Lower leg skin (tissue), 4 donors: ENCODE measurements at regions not wholly inside any gene's neighbourhood (a gene's known extent, or its start where the extent isn't known, plus 50 kb on each side); places are given as distances from the start of the nearest gene placed in this dataset.

Experiments used
- DNase-seq, 2 donors: peaks; one replicate each; pipeline ENCODE4 v3.0.0-alpha.2; 2019; ENCODE audit warnings: low spot score in 2 of 2
- H3K4me3 ChIP-seq: fragments of 200-600 bp; sonication (generic); 2 replicates; pipeline ENCODE4 v1.5.1; 2017; ENCODE audit warnings: mild to moderate bottlenecking, low read depth; ENCODE audit not compliant: poor library complexity, severe bottlenecking
- CTCF ChIP-seq, 3 donors: fragments of 450-650 bp; IDR thresholded peaks; one replicate each; pipeline ENCODE4 v1.5.1; 2016; ENCODE audit warnings: antibody characterized with exemption in 3 of 3, mild to moderate bottlenecking in 3 of 3, moderate library complexity in 2 of 3
- POLR2A ChIP-seq, 2 donors: fragments of 450-650 bp; IDR thresholded peaks; one replicate each; pipeline ENCODE4 v1.6.1; 2016 to 2017; ENCODE audit warnings: antibody characterized with exemption in 2 of 2, mild to moderate bottlenecking in 1 of 2, moderate library complexity in 1 of 2
- WGBS, 2 donors: methylation state at CpG; one replicate each; pipeline ENCODE4 v1.1.5; 2018; 5-methylcytosine and 5-hydroxymethylcytosine counted together
- intact Hi-C: fragments of 100-400 bp; cut with DNase I; formaldehyde crosslinking; loops from one replicate; pipeline ENCODE4 v1.15.0; 2023; ENCODE audit warnings: low total_unique reads

- TF ChIP-seq POLR2A (IDR thresholded peaks at IDR 0.05), result no peak
- no peak for TF ChIP-seq CTCF (IDR thresholded peaks at IDR 0.05)
- no peak for DNase-seq
- intact Hi-C loops, result no loop called here
- H3K4me3 ChIP-seq, result no peak overlapping the region
- 73 to 80% methylated on average over 2 of the region's 2 CpGs for WGBS, 2 donors
Observed at GRCh38 chr12:31869972-31870371, 89.2 kb upstream of the RESF1 start.

- no peak overlapping the region for H3K4me3 ChIP-seq
- intact Hi-C loops, result no loop called here
- 15 to 20% methylated on average over 2 of the region's 2 CpGs for WGBS, 2 donors
- DNase-seq, result no peak
- TF ChIP-seq POLR2A (IDR thresholded peaks at IDR 0.05) (no peak), CTCF (IDR thresholded peaks at IDR 0.05) (no peak)
Observed at GRCh38 chr12:31868965-31869364, 90.2 kb upstream of the RESF1 start.

GRCh38 chr12:31867292-31867691 lies 91.9 kb upstream of the RESF1 start:
- intact Hi-C loops, result no loop called here
- H3K4me3 ChIP-seq, result no peak overlapping the region
- TF ChIP-seq CTCF (IDR thresholded peaks at IDR 0.05) (no peak), POLR2A (IDR thresholded peaks at IDR 0.05) (no peak)
- DNase-seq, result no peak

GRCh38 chr12:31866523-31866922 lies 92.7 kb upstream of the RESF1 start:
- intact Hi-C loops, result no loop called here
- TF ChIP-seq CTCF (IDR thresholded peaks at IDR 0.05), result no peak
- no peak for TF ChIP-seq POLR2A (IDR thresholded peaks at IDR 0.05)
- H3K4me3 ChIP-seq, result no peak overlapping the region
- 83 to 88% methylated on average over 3 of the region's 3 CpGs for WGBS, 2 donors
- no peak for DNase-seq

- no peak for DNase-seq
- 64 to 91% methylated on average over 2 of the region's 2 CpGs for WGBS, 2 donors
- intact Hi-C loops, result no loop called here
Observed at GRCh38 chr12:31865023-31865422, 94.2 kb upstream of the RESF1 start.

More at GRCh38 chr12:31865023-31865422, 94.2 kb upstream of the RESF1 start:
- no peak for TF ChIP-seq POLR2A (IDR thresholded peaks at IDR 0.05)
- no peak for TF ChIP-seq CTCF (IDR thresholded peaks at IDR 0.05)
- no peak overlapping the region for H3K4me3 ChIP-seq
